G401 (cell line): ENCODE measurements at regions not wholly inside any gene's neighbourhood (a gene's known extent, or its start where the extent isn't known, plus 50 kb on each side); places are given as distances from the start of the nearest gene placed in this dataset.
"Not testable (repeated sequence)": the region's sequence is repeated elsewhere in the genome, so short reads cannot be mapped to it uniquely, and the experiment has no call there.

Experiments
- DNase-seq: peaks from one replicate; pipeline ENCODE4 v3.0.0-alpha.2; 2015; ENCODE audit warnings: low spot score
- in situ Hi-C: cut with HindIII; loops from 2 replicates; pipeline ENCODE4 v1.10.0; 2016; ENCODE audit warnings: low sequenced_read_pairs, mixed read lengths

DNA sequence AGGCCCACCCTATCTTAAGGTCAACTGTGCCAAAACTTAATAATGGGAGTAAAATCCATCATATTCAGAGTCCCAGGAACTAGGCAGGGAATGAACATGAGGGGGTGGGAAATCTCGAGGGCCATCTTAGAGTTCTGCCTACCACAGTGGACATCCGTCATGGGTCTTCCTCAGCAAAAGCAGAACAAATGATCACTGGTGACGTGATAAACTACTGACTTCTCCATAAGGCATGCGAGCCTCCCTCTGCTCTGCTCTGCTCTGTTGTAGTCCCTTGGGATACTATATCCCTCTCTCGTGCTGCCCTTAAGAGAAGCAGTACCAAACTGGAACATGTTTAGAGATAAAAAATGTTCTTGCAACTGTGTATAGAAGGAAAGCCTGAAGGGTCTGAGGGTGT is 603.8 kb downstream of the TTLL7 start:
- DNase-seq, in situ Hi-C loops: not testable (repeated sequence)

DNA sequence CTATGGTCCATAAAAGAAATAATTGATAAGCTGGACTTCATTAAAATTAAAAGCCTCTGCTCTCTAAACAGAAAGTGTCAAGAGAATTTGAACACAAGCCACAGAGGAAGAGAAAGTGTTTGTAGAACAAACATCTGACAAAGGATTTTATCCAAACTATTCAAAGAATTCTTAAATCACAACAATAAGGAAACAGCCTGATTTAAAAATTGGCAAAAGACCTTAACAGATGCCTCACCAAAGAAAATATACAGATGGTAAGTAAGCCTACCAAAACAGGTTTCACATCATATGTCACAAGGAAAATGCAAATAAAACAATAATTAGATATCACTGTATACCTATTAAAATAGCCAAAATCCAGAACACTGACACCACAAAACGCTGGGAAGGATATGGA is 612.0 kb downstream of the TTLL7 start:
- DNase-seq, in situ Hi-C loops: not testable (repeated sequence)

DNA sequence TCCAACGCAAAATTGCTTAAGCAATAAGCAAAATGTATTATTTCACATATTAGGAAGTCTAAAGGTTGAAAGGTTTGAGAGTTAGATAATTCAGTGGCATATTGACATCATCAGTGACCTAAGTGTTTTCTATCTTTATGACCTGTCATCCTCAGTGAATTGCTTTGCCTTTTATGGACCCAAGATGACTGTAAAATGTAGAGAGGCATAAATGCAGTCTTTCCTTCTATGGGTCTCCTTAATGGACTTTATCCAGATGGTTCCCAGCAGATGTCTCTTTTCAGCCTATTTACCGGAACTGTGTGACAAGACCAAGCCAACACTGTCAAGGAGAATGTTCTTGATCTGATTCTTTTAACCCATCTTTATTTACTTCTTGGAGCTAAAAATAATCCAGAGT is 615.8 kb downstream of the TTLL7 start:
- in situ Hi-C loops, DNase-seq: not testable (repeated sequence)

DNA sequence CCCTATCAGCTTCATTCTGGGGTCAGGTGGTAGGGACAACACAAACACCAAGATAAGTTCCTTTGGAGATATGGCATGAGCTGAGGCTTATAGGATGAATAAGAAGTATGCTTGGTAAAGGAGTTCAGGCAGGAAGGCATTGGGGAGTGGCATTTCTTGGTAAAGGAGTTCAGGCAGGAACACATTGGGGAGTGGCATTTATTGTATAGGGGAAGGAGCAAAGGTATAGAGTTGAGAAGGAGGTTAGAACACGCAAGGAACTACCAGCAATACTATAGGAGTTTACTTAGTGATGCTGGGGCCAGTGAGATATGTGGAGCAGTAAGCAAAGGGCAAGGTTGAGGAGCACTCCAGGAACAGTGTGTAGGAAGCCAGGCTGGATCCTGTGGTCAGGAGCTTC is 625.9 kb downstream of the TTLL7 start:
- DNase-seq, in situ Hi-C loops: not testable (repeated sequence)

DNA sequence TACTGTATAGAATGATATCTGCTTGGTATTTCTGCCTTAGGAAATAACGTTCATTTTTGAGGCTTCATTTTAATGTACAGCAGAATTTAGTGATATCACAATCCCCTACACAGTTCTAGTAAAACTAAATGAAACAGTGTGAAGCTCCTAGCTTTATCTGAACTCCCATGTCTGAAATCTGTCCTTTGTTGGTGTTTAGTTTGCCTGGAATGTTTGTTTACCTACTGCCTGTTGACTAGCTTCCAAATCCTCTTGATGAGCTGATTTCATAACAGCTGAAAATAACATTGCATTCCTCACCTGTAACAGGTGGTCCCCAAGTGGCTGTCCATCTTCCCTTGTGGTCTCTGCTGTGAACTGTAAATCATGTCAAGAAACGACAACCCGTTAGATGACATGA is 629.1 kb downstream of the TTLL7 start:
- in situ Hi-C loops = not testable (repeated sequence)

DNA sequence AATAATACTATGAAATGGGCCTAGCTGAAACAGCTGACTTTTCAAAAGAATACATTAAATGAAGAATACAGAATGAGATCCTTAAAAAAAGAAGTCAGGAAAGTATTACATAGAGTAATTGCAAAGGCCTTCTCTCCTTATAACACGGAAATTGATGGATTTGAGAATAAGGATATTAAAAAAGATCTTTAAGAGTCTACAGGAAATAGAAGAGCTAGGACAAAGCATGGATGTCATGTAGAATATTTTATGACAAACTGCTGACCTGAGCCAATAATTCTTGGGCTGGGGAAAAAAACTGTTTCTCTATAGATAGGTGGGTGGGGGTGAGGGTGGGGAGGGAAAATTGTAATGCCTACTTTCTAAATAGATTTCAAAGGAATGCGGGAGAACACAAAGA is 633.6 kb downstream of the TTLL7 start:
- DNase-seq, in situ Hi-C loops: not testable (repeated sequence)

More for the DNA sequence above, 629.1 kb downstream of the TTLL7 start:
- not testable (repeated sequence) for DNase-seq

DNA sequence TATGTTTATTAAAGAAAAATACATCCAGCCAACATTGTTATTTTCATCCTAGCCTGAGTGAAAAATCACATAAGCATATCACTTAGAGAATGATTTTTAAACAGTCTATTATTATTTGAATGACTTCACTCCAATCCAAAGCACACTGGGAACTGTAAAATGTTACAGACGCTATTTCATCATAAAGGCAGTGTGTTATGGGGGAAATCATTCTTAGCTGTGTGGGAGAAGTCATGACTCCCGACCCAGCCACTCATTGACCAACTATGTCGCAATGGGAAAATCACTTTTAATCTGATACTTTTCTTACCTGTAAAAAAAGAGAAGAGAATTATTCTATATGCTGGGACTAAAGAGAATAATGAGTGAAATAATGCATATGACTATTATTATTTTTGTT is 653.6 kb downstream of the TTLL7 start:
- DNase-seq, in situ Hi-C loops: not testable (repeated sequence)

DNA sequence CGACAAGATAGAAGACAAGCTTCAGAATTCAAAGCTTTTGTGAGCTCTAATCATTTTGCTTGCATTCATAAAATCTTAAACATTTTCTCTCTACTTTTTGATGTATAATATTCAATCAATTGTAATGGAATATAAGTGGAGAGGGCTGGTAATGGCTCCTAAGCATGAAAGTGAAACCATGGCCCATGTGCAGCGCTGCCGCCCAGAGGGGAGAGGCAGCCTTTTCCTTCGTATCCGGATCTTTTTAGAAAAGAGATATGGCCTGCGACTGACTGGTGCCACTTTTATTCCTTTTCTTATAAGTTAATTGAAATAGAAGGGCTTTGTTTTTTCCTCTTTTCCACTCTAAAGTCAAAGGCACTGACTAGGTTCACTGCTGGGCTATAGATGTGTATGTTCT is 655.2 kb downstream of the TTLL7 start:
- in situ Hi-C loops, DNase-seq: not testable (repeated sequence)

DNA sequence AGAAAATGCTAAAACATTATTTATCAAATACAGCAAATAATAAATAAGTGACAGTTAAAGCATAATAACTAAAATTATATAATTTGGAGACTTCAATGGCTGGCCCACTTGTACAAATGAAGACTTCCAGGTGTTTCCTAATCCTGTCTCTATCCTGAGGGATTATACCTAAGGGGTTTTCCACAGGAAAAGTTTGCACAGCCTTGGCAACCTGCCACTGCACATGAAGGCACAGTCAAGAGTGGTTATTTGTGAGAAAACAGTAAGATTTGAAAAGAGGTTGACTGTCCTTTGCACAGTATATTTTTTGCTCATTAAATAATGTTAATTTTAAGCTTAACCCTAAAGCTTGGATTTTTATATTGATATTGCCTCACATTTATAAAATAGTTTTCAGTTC is 655.9 kb downstream of the TTLL7 start:
- DNase-seq, in situ Hi-C loops: not testable (repeated sequence)

DNA sequence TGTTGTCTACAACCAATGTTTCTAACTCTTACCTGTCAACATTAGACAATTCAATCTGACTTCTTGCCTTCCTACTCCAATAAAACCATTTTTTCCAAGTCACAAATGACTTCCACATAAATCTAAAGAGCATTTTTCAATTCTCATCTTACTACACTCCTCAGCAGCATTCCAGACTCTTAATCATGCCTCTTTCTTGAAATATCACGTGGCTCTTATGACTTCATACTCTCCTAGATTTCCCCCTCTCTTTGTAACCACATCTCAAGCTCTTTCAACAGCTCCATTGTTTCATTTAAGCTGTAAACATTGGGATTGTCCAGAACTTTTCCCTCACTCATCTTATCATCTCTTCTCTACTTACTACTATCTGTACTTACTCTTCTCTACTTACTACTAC is 666.6 kb downstream of the TTLL7 start:
- DNase-seq, in situ Hi-C loops: not testable (repeated sequence)

DNA sequence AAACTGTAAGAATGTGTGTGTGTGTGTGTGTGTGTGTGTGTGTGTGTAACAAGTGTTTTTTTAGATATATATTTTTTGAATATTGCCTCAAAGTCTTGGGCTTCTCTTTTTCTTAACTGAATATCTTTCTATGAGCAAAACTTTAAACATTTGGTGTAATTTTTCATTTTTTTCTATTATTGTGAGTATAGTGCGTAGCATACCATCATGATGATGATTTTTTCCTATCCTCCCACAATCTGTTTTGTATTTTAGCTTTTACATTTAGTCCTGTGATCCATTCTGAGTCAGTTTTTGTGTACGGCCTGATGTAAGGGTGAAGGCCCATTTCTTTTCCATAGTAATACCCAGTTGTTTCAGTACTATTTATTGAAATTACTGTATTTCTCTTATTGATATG is 680.6 kb downstream of the TTLL7 start:
- no peak for DNase-seq
- in situ Hi-C loops = no loop called here

DNA sequence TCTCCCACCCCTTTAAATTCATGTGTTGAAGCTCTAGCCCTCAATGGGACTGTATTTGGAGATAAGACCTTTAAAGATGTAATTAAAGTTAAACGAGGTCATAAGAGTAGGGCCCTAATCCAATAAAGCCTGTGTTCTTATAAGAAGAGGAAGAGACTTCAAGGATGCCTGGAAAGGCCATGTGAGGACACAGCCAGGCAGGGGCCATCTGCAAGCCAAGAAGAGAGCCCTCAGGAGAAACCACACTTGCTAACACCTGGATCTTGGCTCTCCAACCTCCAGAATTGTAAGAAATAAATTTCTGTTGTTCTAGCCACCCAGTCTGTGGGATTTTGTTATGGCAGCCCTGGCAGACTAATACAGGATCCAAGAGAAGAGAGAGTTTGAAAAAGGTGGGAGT is 683.5 kb downstream of the TTLL7 start:
- in situ Hi-C loops = not testable (repeated sequence)

DNA sequence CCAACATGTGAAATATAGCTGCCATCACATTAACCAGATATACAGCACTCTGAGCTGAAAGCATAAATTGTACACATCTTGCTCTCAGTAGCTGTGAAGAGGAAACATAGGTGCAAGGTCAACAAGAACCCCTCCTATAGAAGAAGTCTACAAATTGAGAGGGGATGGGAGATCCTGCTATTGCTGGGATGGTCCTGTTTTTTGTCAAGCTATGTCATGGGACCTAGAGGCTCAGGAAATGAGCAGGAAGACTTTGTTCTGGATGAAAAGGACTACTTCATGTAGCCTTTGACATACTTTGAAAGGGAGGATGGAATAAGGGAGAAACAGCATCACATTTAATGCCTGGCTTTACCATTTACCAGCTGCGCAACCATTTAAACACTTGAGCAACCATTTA is 688.8 kb downstream of the TTLL7 start:
- DNase-seq, in situ Hi-C loops: not testable (repeated sequence)

More for the DNA sequence above, 683.5 kb downstream of the TTLL7 start:
- DNase-seq = not testable (repeated sequence)

DNA sequence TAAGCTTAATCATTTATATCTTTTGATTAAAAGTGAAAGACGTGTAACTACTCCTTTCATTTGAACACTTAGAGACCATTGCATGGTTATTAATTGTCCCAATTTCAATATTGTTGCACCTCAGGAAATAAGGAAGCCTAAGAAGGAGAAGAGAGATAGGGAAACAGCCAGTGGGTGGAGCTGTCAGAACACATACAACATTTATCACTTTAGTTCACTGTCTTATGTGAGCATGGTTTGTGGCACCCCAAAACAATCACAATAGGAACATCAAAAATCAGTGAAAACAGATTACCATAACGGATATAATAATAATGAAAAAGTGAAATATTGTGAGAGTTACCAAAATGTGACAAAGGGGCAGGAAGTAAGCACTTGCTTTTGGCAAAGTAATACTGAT is 689.9 kb downstream of the TTLL7 start:
- in situ Hi-C loops, DNase-seq: not testable (repeated sequence)

DNA sequence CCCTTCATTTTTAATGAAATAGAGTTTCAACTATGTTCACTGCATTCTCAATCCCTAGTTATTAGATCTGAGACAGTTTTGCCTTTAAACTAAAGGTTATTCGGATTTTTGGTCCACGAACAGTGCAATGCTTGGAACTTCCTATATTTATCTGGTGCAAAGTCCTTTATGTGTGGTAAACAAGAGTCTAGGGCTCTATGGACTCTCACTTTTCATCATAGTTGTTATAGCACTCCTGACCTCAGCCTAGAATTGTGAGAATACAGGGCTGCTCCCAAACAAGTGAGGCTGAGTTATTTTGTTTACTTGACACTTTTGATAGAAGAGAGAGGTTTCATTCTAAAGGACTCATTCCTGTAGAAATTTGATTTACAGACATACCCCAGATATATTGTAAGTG is 692.1 kb downstream of the TTLL7 start:
- DNase-seq, in situ Hi-C loops: not testable (repeated sequence)

DNA sequence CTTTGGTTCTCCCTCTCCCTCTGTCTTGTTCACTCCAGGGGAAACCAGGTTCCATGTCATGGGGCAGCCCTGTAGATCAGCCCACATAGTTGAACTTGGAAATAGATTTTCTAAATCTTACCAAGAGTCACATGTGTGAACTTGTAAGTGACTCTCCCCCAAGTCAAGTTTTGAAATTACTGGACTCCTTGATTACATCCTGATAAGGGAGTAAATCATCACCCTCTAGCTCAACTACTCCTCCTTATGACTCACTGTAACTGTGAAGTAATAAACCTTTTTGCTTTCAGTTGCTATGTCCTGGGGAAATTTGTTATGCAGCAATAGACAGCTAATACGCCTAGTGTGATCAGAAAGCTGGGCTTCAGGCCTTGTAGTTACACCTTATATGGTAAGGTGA is 703.3 kb downstream of the TTLL7 start:
- DNase-seq, in situ Hi-C loops: not testable (repeated sequence)

DNA sequence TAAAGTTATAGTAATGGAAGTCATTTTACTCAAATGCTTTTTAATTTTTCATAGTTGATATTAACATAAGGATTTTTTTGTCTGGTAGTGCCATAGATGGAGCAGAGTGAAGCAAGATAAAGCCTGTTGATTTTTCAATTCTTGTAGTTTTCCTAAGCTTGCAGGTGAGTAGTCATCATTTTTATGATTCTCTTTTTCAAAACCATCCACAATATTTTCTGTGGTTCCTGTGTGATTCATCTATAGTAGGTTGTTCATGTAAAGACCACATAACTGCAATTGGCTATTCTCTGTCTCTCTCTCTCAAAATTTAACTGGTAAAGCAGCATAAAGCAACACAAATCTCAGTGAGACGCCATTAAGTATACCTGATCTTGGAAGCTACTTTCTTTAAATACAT is 711.5 kb downstream of the TTLL7 start:
- DNase-seq, in situ Hi-C loops: not testable (repeated sequence)

DNA sequence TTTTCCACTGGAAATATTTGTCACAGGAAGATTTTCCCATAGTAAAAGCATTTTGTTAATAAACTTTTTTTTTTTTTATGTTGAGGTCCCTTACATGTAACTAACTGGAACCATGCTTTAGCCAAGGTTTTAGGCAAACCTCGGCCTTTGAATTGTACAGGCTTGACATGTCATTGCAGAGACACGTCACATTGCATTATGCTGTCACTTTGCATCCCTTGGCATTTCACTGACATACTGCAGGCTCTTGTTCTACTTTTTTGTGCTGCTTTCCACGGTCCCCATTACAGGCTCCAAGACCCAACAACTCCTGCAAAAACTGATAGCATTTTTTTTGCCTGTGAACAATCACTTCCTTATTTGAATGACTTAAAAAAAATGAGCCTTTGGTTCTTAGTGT is 724.3 kb downstream of the TTLL7 start:
- in situ Hi-C loops, DNase-seq: not testable (repeated sequence)

DNA sequence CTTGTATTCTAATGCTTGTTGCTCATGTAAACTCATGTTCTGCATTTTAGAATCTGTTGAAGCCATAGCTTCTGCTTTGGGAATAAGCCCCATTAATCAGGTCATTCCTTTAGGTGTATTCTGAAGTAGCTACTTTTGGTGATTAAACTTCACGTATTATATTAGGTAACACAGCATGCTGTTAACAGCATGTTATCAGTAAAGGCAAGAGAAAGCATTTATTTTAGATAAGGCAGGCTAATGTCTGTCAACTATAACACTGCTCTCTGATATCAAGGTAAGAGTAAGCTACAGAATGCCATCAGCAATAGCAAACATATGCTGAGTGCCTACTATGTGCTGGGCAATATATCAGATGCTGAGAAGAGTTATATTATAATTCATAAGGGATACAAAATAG is 726.4 kb downstream of the TTLL7 start:
- in situ Hi-C loops, DNase-seq: not testable (repeated sequence)

DNA sequence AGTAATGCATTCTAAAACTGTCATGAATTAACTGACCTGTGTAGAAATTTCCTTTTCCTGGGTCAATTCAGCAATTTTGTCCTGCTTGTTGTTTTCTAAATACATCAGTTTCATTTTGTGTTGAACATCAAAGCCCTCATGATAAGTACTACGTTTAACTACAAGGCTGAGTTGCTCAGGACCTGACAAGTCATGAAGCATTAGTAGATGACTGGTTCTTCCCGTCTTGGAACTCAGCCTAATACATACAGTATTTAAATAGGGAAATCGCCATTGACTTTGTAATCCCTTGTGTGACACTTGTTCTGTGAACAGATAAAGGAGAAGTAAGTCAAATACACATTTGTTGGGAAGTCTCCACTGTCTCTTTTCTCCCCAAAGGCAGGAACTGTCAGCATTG is 727.1 kb downstream of the TTLL7 start:
- DNase-seq, in situ Hi-C loops: not testable (repeated sequence)

DNA sequence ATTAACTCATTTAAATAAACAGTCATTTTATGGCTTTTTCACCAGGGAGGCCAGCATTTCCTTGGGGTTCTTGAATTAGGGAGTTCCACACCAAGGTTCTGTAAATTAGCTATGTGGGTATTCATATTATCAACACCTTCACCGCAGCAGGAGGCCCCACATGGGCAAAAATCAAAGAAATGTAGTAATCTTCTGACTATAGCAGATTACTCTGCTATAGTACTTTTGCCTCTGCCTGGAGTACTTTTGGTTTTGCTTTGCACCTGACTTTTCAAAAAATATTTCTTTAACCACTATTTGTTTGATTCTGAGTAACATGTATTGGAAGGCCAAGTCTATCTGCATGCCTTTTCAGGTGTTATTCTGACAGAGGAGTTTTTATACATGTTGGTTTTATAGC is 728.1 kb downstream of the TTLL7 start:
- in situ Hi-C loops, DNase-seq: not testable (repeated sequence)

DNA sequence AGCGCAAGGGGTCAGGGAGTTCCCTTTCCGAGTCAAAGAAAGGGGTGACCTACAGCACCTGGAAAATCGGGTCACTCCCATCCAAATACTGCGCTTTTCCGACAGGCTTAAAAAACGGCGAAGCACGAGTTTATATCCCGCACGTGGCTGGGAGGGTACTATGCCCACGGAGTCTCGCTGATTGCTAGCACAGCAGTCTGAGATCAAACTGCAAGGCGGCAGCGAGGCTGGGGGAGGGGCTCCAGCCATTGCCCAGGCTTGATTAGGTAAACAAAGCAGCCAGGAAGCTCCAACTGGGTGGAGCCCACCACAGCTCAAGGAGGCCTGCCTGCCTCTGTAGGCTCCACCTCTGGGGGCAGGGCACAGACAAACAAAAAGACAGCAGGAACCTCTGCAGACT is 735.1 kb downstream of the TTLL7 start:
- in situ Hi-C loops = not testable (repeated sequence)

More for the DNA sequence above, 735.1 kb downstream of the TTLL7 start:
- DNase-seq = not testable (repeated sequence)
